ENCODE measurements at regions not wholly inside any gene's neighbourhood (a gene's known extent, or its start where the extent isn't known, plus 50 kb on each side); places are given as distances from the start of the nearest gene placed in this dataset.

- TF ChIP-seq POLR2A (IDR thresholded peaks at IDR 0.05) (no peak), POLR2AphosphoS5 (IDR thresholded peaks at IDR 0.05) (no peak)
Observed at GRCh38 chr16:87107201-87107600, 210.0 kb downstream of the C16orf95 start.
